GM18511 (cell line): ENCODE measurements at regions not wholly inside any gene's neighbourhood (a gene's known extent, or its start where the extent isn't known, plus 50 kb on each side); places are given as distances from the start of the nearest gene placed in this dataset.

Source experiments
- ATAC-seq: cut with Tn5 transposase; IDR thresholded peaks from one replicate; pipeline ENCODE4 v1.9.1; 2021; ENCODE audit warnings: mild to moderate bottlenecking, moderate library complexity; ENCODE audit not compliant: unreplicated experiment

GRCh38 chr5:106185661-106186081 lies 1485.1 kb downstream of the EFNA5 start:
- peak; percentile 54 for ATAC-seq

- no peak for ATAC-seq
These were observed 1495.8 kb downstream of the EFNA5 start for GRCh38 chr5:106174903-106175302.

GRCh38 chr5:106172681-106173532 lies 1497.8 kb downstream of the EFNA5 start:
- no peak for ATAC-seq

GRCh38 chr5:106171708-106172107 lies 1499.0 kb downstream of the EFNA5 start:
- ATAC-seq = no peak

- ATAC-seq = no peak
These were observed 1499.6 kb downstream of the EFNA5 start for GRCh38 chr5:106171132-106171531.

GRCh38 chr5:106167766-106168165 lies 1503.0 kb downstream of the EFNA5 start:
- no peak for ATAC-seq

- ATAC-seq = no peak
These were observed 1507.5 kb downstream of the EFNA5 start for GRCh38 chr5:106163233-106163632.

- ATAC-seq = no peak
These were observed 1511.1 kb downstream of the EFNA5 start for GRCh38 chr5:106159616-106160015.

GRCh38 chr5:106154280-106154716 lies 1516.4 kb downstream of the EFNA5 start:
- ATAC-seq = no peak

GRCh38 chr5:106152569-106152968 lies 1518.2 kb downstream of the EFNA5 start:
- ATAC-seq = no peak

- ATAC-seq = no peak
These were observed 1528.6 kb downstream of the EFNA5 start for GRCh38 chr5:106142116-106142515.

- no peak for ATAC-seq
These were observed 1530.6 kb downstream of the EFNA5 start for GRCh38 chr5:106140101-106140500.

- ATAC-seq = no peak
These were observed 1534.7 kb downstream of the EFNA5 start for GRCh38 chr5:106136061-106136460.

GRCh38 chr5:106135473-106135872 lies 1535.3 kb downstream of the EFNA5 start:
- ATAC-seq = no peak

GRCh38 chr5:106134549-106134948 lies 1536.2 kb downstream of the EFNA5 start:
- no peak for ATAC-seq

GRCh38 chr5:106127985-106128384 lies 1542.8 kb downstream of the EFNA5 start:
- ATAC-seq = peak; percentile 96

- peak; percentile 57 for ATAC-seq
These were observed 1543.4 kb downstream of the EFNA5 start for GRCh38 chr5:106127341-106127781.

GRCh38 chr5:106121972-106122605 lies 1548.6 kb downstream of the EFNA5 start:
- ATAC-seq = peak; percentile 88

- ATAC-seq = no peak
These were observed 1554.1 kb downstream of the EFNA5 start for GRCh38 chr5:106116682-106117081.

GRCh38 chr5:106113922-106114321 lies 1556.8 kb downstream of the EFNA5 start:
- ATAC-seq = no peak

- ATAC-seq = no peak
These were observed 1564.4 kb downstream of the EFNA5 start for GRCh38 chr5:106106384-106106783.

- ATAC-seq = no peak
These were observed 1573.4 kb downstream of the EFNA5 start for GRCh38 chr5:106097340-106097739.
